Upper lobe of right lung (tissue), 1 donor: ENCODE measurements at regions not wholly inside any gene's neighbourhood (a gene's known extent, or its start where the extent isn't known, plus 50 kb on each side); places are given as distances from the start of the nearest gene placed in this dataset.
"Not testable (repeated sequence)": the region's sequence is repeated elsewhere in the genome, so short reads cannot be mapped to it uniquely, and the experiment has no call there.

Source experiments
- ATAC-seq: fragments of 200-7000 bp; cut with Tn5 transposase; one replicate; pipeline ENCODE4 v1.9.1; 2020; ENCODE audit warnings: mild to moderate bottlenecking, moderate library complexity
- DNase-seq: peaks from one replicate; pipeline ENCODE4 v3.0.0-alpha.2; 2020
- H3K27ac ChIP-seq: fragments of 200-600 bp; one replicate; pipeline ENCODE4 v1.8.0; 2022
- H3K27me3 ChIP-seq: fragments of 200-600 bp; one replicate; pipeline ENCODE4 v1.8.0; 2022; ENCODE audit warnings: mild to moderate bottlenecking
- H3K36me3 ChIP-seq: fragments of 200-600 bp; one replicate; pipeline ENCODE4 v1.8.0; 2022
- H3K4me1 ChIP-seq: fragments of 200-600 bp; one replicate; pipeline ENCODE4 v1.8.0; 2022
- H3K4me3 ChIP-seq: fragments of 200-600 bp; one replicate; pipeline ENCODE4 v1.8.0; 2022; ENCODE audit warnings: mild to moderate bottlenecking
- H3K9me3 ChIP-seq: fragments of 200-600 bp; one replicate; pipeline ENCODE4 v1.8.0; 2022
- CTCF ChIP-seq: fragments of 200-600 bp; IDR thresholded peaks from one replicate; pipeline ENCODE4 v1.8.0; 2022; ENCODE audit warnings: antibody characterized with exemption
- intact Hi-C: fragments of 100-400 bp; cut with DNase I; formaldehyde crosslinking; loops from one replicate; pipeline ENCODE4 v1.11.0; 2022
- donor health status: DM: no; HTN: yes; CAD: no; lungs with severe emphysema.

GRCh38 chr7:159205833-159206232, 61.2 kb upstream of the VIPR2 start:
- DNase-seq, result no peak
- intact Hi-C loops, result no loop called here
- Histone ChIP-seq H3K9me3 (no peaks in the 10 kb centered on the region), H3K27ac (no peak overlapping the region), H3K4me1 (no peaks in the 10 kb centered on the region), H3K27me3 (no peaks in the 10 kb centered on the region), H3K4me3 (no peak overlapping the region), H3K36me3 (no peaks in the 10 kb centered on the region)
- no peak for TF ChIP-seq CTCF
- ATAC-seq, result no peak

- no peak for TF ChIP-seq CTCF
- intact Hi-C loops, result no loop called here
- H3K9me3 ChIP-seq, result no peaks in the 10 kb centered on the region
- no peak for DNase-seq
- no peaks in the 10 kb centered on the region for H3K27me3 ChIP-seq
- no peaks in the 10 kb centered on the region for H3K36me3 ChIP-seq
- no peak overlapping the region for H3K27ac ChIP-seq
- ATAC-seq, result no peak
- no peaks in the 10 kb centered on the region for H3K4me1 ChIP-seq
- no peak overlapping the region for H3K4me3 ChIP-seq
Observed at GRCh38 chr7:159204664-159205063, 60.0 kb upstream of the VIPR2 start.

- H3K9me3 ChIP-seq, H3K27me3 ChIP-seq, DNase-seq, ATAC-seq, intact Hi-C loops, H3K36me3 ChIP-seq, H3K27ac ChIP-seq, H3K4me1 ChIP-seq, H3K4me3 ChIP-seq: not testable (repeated sequence)
Observed at GRCh38 chr7:159203253-159203652, 58.6 kb upstream of the VIPR2 start.

GRCh38 chr7:159201722-159202330, 57.2 kb upstream of the VIPR2 start:
- H3K9me3 ChIP-seq, result no peaks in the 10 kb centered on the region
- intact Hi-C loops, result no loop called here
- H3K36me3 ChIP-seq, result no peaks in the 10 kb centered on the region
- H3K27me3 ChIP-seq, result no peaks in the 10 kb centered on the region
- peaks cover 4% of the 10 kb centered on the region for H3K4me1 ChIP-seq
- H3K4me3 ChIP-seq, result no peak overlapping the region
- TF ChIP-seq CTCF, result no peak
- ATAC-seq, result no peak
- no peak overlapping the region for H3K27ac ChIP-seq
- DNase-seq, result no peak

GRCh38 chr7:159200421-159200820, 55.8 kb upstream of the VIPR2 start:
- no peak overlapping the region for H3K27ac ChIP-seq
- ATAC-seq, result no peak
- no peak for DNase-seq
- no peaks in the 10 kb centered on the region for H3K36me3 ChIP-seq
- no peak overlapping the region for H3K4me3 ChIP-seq
- H3K4me1 ChIP-seq, result peaks cover 4% of the 10 kb centered on the region
- H3K9me3 ChIP-seq, result no peaks in the 10 kb centered on the region
- TF ChIP-seq CTCF, result no peak
- intact Hi-C loops, result no loop called here
- H3K27me3 ChIP-seq, result no peaks in the 10 kb centered on the region

GRCh38 chr7:159198016-159198724, 53.5 kb upstream of the VIPR2 start:
- no peaks in the 10 kb centered on the region for H3K36me3 ChIP-seq
- peak overlapping the region; percentile 24 for H3K27ac ChIP-seq
- H3K4me3 ChIP-seq, result no peak overlapping the region
- TF ChIP-seq CTCF, result no peak
- DNase-seq, result no peak
- H3K27me3 ChIP-seq, result no peaks in the 10 kb centered on the region
- H3K4me1 ChIP-seq, result peaks cover 4% of the 10 kb centered on the region
- ATAC-seq, result peak; percentile 44
- intact Hi-C loops, result no loop called here
- no peaks in the 10 kb centered on the region for H3K9me3 ChIP-seq
